ENCODE measurements at regions not wholly inside any gene's neighbourhood (a gene's known extent, or its start where the extent isn't known, plus 50 kb on each side); places are given as distances from the start of the nearest gene placed in this dataset.

DNA sequence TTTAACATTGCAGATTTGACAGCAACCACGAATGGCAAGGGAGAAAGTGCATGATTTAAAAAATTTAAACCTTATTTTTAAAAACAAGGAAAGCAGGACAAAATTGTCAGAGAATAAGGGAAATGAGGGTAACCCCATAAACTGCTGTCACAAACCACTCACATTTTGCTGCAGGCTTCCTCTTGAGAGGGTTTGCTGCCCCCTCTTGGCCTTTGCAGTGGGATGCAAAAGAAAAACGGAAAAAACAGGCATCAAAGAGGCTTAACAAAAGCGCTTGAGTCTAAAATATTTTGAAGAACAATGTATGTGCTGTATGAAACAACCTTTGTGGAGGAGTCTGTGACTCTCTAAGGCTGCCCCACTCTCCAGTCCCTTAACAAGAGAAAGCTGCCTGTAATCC, 91.6 kb downstream of the TMX3 start:
- no peak overlapping the region for H3K27ac ChIP-seq
- TF ChIP-seq, protein P1, sequence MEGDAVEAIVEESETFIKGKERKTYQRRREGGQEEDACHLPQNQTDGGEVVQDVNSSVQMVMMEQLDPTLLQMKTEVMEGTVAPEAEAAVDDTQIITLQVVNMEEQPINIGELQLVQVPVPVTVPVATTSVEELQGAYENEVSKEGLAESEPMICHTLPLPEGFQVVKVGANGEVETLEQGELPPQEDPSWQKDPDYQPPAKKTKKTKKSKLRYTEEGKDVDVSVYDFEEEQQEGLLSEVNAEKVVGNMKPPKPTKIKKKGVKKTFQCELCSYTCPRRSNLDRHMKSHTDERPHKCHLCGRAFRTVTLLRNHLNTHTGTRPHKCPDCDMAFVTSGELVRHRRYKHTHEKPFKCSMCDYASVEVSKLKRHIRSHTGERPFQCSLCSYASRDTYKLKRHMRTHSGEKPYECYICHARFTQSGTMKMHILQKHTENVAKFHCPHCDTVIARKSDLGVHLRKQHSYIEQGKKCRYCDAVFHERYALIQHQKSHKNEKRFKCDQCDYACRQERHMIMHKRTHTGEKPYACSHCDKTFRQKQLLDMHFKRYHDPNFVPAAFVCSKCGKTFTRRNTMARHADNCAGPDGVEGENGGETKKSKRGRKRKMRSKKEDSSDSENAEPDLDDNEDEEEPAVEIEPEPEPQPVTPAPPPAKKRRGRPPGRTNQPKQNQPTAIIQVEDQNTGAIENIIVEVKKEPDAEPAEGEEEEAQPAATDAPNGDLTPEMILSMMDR (IDR thresholded peaks at IDR 0.05): peak; percentile 83
- TF ChIP-seq ZFX (IDR thresholded peaks at IDR 0.05; ENCODE audit: borderline replicate concordance): no peak

DNA sequence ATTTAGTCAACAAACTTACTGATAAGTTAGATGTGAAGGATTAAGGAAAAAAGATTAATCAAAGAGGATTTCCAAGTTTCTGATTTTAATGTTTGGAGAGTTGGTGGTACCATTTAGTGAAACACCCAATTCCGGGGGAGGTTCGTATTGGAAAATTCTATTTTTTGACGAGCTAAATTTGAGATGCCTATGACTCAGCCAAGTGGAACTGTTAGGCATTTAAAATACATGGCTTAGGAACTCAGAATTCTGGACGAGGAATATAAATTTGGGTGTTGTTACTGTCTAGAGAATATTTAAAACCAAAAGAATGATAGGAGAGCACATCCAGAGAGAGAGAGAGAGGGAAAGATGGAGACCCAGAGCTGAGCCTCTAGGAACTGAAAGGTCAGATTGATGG, 103.6 kb downstream of the TMX3 start:
- TF ChIP-seq ZFX (IDR thresholded peaks at IDR 0.05; ENCODE audit: borderline replicate concordance): no peak
- TF ChIP-seq, protein P1 (IDR thresholded peaks at IDR 0.05): no peak
- H3K27ac ChIP-seq: no peak overlapping the region

DNA sequence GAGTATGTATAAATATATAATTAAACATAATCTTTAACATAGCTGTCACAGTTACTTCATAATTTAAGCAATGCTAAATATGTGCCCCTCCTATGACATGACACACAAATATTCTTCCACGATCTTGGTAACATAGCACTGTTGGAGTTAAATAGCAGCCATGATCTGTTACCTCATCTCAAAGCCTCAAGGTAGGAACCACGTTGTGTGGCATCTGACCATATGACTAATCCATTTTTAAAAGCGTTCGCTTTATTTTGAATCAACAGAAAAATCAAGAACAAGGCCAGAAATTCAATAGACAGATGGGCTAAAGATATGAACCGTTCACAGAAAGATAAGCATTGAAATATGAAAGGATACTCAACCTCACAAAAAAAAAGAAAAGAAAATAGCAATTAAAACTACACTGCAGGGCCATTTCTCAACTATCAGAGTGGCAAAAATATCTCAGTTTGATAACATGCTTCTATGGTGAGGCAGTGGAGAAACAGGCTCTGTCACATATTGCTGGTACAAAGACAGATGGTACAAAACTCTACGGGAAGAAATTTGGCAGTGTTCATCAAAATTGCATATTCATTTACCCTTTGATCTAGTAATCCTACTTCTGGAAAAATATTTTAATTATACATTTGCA, 105.9 kb downstream of the TMX3 start:
- no peak for TF ChIP-seq ZFX (IDR thresholded peaks at IDR 0.05; ENCODE audit: borderline replicate concordance)
- TF ChIP-seq, protein P1 (IDR thresholded peaks at IDR 0.05): no peak
- H3K27ac ChIP-seq: no peak overlapping the region

DNA sequence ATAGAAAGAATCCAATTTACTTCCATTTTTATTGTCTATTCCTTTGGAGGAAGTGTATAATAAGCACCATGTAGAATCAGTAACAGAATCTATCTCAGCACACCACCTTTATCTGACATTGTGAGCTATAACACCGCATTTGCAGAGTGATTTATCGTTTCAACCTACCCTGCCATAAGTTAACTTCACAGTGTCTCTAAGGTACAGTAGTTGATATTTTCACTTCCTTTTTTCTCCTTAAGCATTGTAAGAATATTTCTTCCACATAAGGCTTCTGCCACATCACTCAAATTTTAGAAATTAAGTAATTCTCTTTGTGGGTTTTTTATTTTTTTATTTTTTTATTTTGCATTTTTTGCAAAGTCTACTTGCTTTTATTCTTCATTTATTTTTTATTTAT, 107.1 kb downstream of the TMX3 start:
- TF ChIP-seq, protein P1 (IDR thresholded peaks at IDR 0.05): no peak

DNA sequence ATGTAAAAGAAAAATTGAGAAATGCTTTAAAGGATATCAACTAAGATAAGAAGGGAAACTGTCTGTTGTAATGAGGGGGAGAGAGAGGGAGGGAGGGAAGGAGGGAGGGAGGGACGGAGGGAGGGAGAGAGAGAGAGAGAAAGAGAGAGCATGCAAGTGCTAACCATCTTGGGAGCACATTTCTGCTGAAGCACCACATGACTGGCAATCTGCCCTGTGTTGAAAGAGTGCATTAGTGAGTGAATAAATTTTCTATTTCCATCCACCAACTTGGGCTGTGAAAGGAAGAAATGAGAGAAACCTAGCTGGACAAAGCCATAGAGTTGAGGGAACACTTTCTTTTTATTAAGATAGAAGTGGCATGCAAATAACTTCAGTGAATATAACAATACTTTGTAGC, 110.7 kb downstream of the TMX3 start:
- no peak overlapping the region for H3K27ac ChIP-seq
- no peak for TF ChIP-seq ZFX (IDR thresholded peaks at IDR 0.05; ENCODE audit: borderline replicate concordance)
- TF ChIP-seq, protein P1 (IDR thresholded peaks at IDR 0.05): no peak

More for the DNA sequence above, 107.1 kb downstream of the TMX3 start:
- no peak overlapping the region for H3K27ac ChIP-seq

DNA sequence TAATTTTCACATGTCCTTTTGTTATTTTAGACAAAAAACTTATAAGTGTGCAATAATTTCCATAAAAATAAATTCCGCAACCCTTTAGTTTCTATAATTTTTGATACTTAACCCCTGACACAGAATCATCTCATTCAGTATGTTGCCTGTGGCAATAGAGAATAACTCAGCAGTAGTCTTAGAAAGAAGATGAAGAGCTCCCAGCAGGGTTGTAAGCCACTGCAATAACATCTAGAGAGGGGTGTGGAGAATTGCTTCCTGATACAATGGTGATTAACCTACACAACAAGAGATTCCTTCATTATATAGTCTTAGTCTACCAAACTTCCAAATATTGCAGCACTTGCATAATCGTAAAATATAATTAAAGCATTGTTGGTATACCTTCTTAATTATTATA, 118.9 kb downstream of the TMX3 start:
- TF ChIP-seq, protein P1 (IDR thresholded peaks at IDR 0.05): no peak
- TF ChIP-seq ZFX (IDR thresholded peaks at IDR 0.05; ENCODE audit: borderline replicate concordance): no peak
- H3K27ac ChIP-seq: no peak overlapping the region

DNA sequence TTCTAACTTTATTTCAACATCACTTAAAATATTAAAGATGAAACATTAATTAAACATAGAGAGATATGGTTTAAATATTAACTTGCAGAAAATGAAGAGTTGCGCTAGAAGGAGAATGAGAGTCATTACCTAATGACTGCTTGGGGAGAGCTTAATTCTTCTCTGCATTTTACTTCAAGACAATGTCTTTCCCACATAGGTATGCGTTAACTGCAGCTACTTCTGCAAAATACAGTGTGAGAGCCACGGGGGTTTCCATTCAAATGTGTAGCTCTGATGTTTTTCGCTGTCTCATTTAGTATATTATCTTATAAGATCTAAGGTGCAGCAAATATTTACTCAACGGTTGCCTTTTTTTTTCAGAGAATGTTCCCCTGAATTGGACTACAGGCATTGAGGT, 126.7 kb downstream of the TMX3 start:
- H3K27ac ChIP-seq: no peak overlapping the region
- TF ChIP-seq, protein P1 (IDR thresholded peaks at IDR 0.05): no peak
- no peak for TF ChIP-seq ZFX (IDR thresholded peaks at IDR 0.05; ENCODE audit: borderline replicate concordance)
